Breast epithelium (tissue), 4 donors: ENCODE measurements at regions not wholly inside any gene's neighbourhood (a gene's known extent, or its start where the extent isn't known, plus 50 kb on each side); places are given as distances from the start of the nearest gene placed in this dataset.

Source experiments
- DNase-seq, 2 donors: peaks; one replicate each; pipeline ENCODE4 v3.0.0-alpha.2; 2019; ENCODE audit warnings: low spot score in 2 of 2
- H3K27ac ChIP-seq, 2 donors: fragments of 200-600 bp; sonication (generic) in 1 of 2; one replicate each; pipeline ENCODE4 v1.5.1; 2016 to 2019; ENCODE audit warnings: mild to moderate bottlenecking in 1 of 2
- H3K27me3 ChIP-seq, 2 donors: fragments of 200-600 bp; sonication (generic) in 1 of 2; one replicate each; pipeline versions ENCODE4 v1.5.1 to v1.6.0; 2017 to 2019; ENCODE audit warnings: control low read depth in 1 of 2, mild to moderate bottlenecking in 1 of 2
- H3K36me3 ChIP-seq: fragments of 200-600 bp; one replicate; pipeline ENCODE4 v1.5.1; 2019
- H3K4me1 ChIP-seq, 2 donors: fragments of 200-600 bp; sonication (generic); one replicate each; pipeline ENCODE4 v1.5.1; 2016 to 2019; ENCODE audit warnings: control low read depth in 1 of 2
- H3K4me3 ChIP-seq, 3 donors: fragments of 200-600 bp; sonication (generic); 1 replicate in 2 of 3; 2 replicates in 1 of 3; pipeline ENCODE4 v1.5.1; 2016 to 2019; ENCODE audit warnings: mild to moderate bottlenecking in 3 of 3, moderate library complexity in 2 of 3
- H3K9me3 ChIP-seq, 2 donors: fragments of 200-600 bp; sonication (generic) in 1 of 2; one replicate each; pipeline ENCODE4 v1.5.1; 2016 to 2019; ENCODE audit warnings: control low read depth in 1 of 2
- POLR2A ChIP-seq: fragments of 450-650 bp; IDR thresholded peaks from one replicate; pipeline ENCODE4 v1.6.1; 2016; ENCODE audit warnings: antibody characterized with exemption, mild to moderate bottlenecking, moderate library complexity
- POLR2AphosphoS5 ChIP-seq, 3 donors: sonication (generic); formaldehyde crosslinking; IDR thresholded peaks; one replicate each; pipeline ENCODE4 v1.6.1; 2017; ENCODE audit warnings: antibody characterized with exemption in 3 of 3
- intact Hi-C: fragments of 100-400 bp; cut with DNase I; formaldehyde crosslinking; loops from one replicate; pipeline ENCODE4 v1.15.1; 2023; ENCODE audit warnings: low total_unique reads
- TF ChIP-seq, protein P1 (sequence below), 3 donors: fragments of 450-650 bp; IDR thresholded peaks; one replicate each; pipeline ENCODE4 v1.5.1; 2016 to 2017; ENCODE audit warnings: antibody characterized with exemption in 3 of 3, mild to moderate bottlenecking in 3 of 3, moderate library complexity in 3 of 3

DNA sequence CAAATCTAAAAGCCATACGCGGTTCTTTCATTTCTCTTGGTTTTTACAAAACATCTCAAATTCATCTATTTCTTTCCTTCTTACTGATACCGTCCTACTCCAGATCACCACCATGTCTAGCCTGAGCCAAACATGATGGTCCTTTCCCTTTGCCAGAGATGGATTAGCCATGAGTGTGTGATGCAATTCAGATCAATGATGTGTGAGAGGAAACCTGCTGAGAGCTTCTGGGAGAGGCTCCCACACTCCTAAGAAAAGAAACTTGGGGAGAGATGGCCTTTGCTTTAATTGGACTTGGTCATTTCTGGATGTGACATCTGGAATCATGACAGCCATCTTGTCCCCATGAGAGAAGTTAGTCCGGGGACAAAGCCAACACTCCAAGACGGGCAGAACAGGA lies 367.2 kb downstream of the FGFR2 start:
- Histone ChIP-seq H3K36me3 (no peaks in the 10 kb centered on the region), H3K4me3 (no peak overlapping the region), H3K27ac (no peak overlapping the region), H3K27me3 (peaks cover 0 to 3% of the 10 kb centered on the region in 2 donors), H3K4me1 (no peaks in the 10 kb centered on the region), H3K9me3 (no peaks in the 10 kb centered on the region)
- TF ChIP-seq POLR2A, result no peak
- TF ChIP-seq, protein P1, sequence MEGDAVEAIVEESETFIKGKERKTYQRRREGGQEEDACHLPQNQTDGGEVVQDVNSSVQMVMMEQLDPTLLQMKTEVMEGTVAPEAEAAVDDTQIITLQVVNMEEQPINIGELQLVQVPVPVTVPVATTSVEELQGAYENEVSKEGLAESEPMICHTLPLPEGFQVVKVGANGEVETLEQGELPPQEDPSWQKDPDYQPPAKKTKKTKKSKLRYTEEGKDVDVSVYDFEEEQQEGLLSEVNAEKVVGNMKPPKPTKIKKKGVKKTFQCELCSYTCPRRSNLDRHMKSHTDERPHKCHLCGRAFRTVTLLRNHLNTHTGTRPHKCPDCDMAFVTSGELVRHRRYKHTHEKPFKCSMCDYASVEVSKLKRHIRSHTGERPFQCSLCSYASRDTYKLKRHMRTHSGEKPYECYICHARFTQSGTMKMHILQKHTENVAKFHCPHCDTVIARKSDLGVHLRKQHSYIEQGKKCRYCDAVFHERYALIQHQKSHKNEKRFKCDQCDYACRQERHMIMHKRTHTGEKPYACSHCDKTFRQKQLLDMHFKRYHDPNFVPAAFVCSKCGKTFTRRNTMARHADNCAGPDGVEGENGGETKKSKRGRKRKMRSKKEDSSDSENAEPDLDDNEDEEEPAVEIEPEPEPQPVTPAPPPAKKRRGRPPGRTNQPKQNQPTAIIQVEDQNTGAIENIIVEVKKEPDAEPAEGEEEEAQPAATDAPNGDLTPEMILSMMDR (IDR thresholded peaks at IDR 0.05), result no peak
- TF ChIP-seq POLR2AphosphoS5 (IDR thresholded peaks at IDR 0.05), result peak in 1 of 3 donors; percentile 81
- DNase-seq, result no peak
- intact Hi-C loops, result no loop called here

DNA sequence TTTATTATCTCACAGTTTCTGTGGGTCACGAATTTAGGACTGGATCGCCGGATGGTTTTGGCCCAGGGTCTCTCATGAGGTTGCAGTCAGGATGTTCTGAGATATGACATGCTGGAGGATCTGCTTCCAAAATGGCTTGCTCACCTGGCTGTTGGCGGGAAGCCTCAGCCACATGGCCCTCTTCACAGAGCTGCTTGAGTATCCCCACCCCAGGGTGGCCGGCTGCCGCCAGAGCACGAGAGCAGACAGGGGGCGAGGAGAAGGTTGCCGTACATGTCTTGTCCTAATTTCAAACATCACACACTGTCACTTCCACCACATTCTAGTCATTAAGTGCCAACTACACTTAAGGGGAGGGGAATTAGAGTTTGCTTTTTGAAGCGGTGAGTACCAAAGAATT lies 365.8 kb downstream of the FGFR2 start:
- H3K9me3 ChIP-seq, result peaks cover 0 to 1% of the 10 kb centered on the region in 2 donors
- no peaks in the 10 kb centered on the region for H3K36me3 ChIP-seq
- H3K4me3 ChIP-seq, result no peak overlapping the region
- peaks cover 0 to 3% of the 10 kb centered on the region in 2 donors for H3K27me3 ChIP-seq
- H3K27ac ChIP-seq, result no peak overlapping the region
- no peaks in the 10 kb centered on the region for H3K4me1 ChIP-seq
- no peak for DNase-seq
- TF ChIP-seq POLR2A, result no peak
- no peak for TF ChIP-seq POLR2AphosphoS5 (IDR thresholded peaks at IDR 0.05)
- TF ChIP-seq, protein P1 (IDR thresholded peaks at IDR 0.05), result no peak
- intact Hi-C loops, result no loop called here

DNA sequence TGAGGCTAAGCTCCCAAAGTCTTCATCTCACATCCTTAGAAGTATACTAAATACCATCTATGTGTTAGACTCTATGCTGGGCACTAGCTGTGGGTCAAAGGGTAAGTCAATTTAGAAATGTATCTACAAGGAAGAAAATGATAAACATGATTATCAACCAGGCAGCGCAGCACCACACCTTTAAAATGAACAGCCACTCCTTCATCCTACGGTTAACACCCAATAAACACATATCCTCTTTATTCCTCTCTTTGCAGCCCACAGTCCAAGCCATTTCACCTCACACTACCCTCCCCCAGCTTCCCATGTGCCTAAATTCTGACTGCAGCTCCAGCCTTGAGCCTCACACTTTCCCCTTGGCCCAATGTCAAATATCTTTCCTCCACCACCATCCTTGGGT lies 362.6 kb downstream of the FGFR2 start:
- Histone ChIP-seq H3K36me3 (no peaks in the 10 kb centered on the region), H3K4me3 (no peak overlapping the region), H3K27ac (no peak overlapping the region), H3K4me1 (no peaks in the 10 kb centered on the region), H3K9me3 (peaks cover 0 to 8% of the 10 kb centered on the region in 2 donors), H3K27me3 (peaks cover 0 to 3% of the 10 kb centered on the region in 2 donors)
- TF ChIP-seq, protein P1 (IDR thresholded peaks at IDR 0.05), result no peak
- TF ChIP-seq POLR2A, result no peak
- no peak for TF ChIP-seq POLR2AphosphoS5 (IDR thresholded peaks at IDR 0.05)
- DNase-seq, result no peak
- intact Hi-C loops, result no loop called here

DNA sequence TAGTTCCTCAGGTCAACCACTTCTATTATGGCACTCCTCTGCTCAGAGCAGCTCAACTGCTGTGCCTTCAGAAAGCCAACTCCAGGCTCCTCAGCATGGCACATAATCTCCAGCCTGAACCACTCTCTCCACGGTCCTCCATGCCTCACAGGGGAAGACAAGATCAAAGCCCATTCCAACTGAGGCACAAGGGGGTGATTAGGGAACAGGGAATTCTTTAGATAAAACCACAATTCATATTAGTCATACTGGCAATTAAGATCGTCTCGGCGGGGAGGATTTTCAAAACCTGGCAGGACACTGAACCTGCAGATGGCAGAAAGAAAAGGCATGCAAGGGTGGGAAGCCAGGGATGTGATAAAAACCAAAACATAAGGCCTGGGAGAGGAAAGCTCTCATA lies 361.6 kb downstream of the FGFR2 start:
- intact Hi-C loops, result no loop called here
- DNase-seq, result no peak
- H3K36me3 ChIP-seq, result no peaks in the 10 kb centered on the region
- no peak overlapping the region for H3K4me3 ChIP-seq
- H3K27ac ChIP-seq, result no peak overlapping the region
- no peaks in the 10 kb centered on the region for H3K4me1 ChIP-seq
- H3K27me3 ChIP-seq, result peaks cover 0 to 3% of the 10 kb centered on the region in 2 donors
- H3K9me3 ChIP-seq, result peaks cover 0 to 8% of the 10 kb centered on the region in 2 donors
- TF ChIP-seq, protein P1 (IDR thresholded peaks at IDR 0.05), result no peak
- no peak for TF ChIP-seq POLR2AphosphoS5 (IDR thresholded peaks at IDR 0.05)
- TF ChIP-seq POLR2A, result no peak

GRCh38 chr10:121237718-121238117 lies 360.5 kb downstream of the FGFR2 start:
- no peak overlapping the region for H3K27ac ChIP-seq
- intact Hi-C loops, result no loop called here
- peaks cover 0 to 8% of the 10 kb centered on the region in 2 donors for H3K9me3 ChIP-seq
- TF ChIP-seq, protein P1 (IDR thresholded peaks at IDR 0.05), result no peak
- TF ChIP-seq POLR2AphosphoS5 (IDR thresholded peaks at IDR 0.05), result no peak
- no peak for TF ChIP-seq POLR2A
- no peaks in the 10 kb centered on the region for H3K36me3 ChIP-seq
- H3K27me3 ChIP-seq, result peaks cover 0 to 3% of the 10 kb centered on the region in 2 donors
- H3K4me3 ChIP-seq, result no peak overlapping the region
- no peaks in the 10 kb centered on the region for H3K4me1 ChIP-seq
- DNase-seq, result no peak
